GM21576 (cell line): ENCODE measurements at regions not wholly inside any gene's neighbourhood (a gene's known extent, or its start where the extent isn't known, plus 50 kb on each side); places are given as distances from the start of the nearest gene placed in this dataset.

ENCODE experiments used
- ATAC-seq: cut with Tn5 transposase; IDR thresholded peaks from one replicate; pipeline ENCODE4 v1.9.1; 2021; ENCODE audit warnings: mild to moderate bottlenecking, moderate library complexity; ENCODE audit not compliant: unreplicated experiment

DNA sequence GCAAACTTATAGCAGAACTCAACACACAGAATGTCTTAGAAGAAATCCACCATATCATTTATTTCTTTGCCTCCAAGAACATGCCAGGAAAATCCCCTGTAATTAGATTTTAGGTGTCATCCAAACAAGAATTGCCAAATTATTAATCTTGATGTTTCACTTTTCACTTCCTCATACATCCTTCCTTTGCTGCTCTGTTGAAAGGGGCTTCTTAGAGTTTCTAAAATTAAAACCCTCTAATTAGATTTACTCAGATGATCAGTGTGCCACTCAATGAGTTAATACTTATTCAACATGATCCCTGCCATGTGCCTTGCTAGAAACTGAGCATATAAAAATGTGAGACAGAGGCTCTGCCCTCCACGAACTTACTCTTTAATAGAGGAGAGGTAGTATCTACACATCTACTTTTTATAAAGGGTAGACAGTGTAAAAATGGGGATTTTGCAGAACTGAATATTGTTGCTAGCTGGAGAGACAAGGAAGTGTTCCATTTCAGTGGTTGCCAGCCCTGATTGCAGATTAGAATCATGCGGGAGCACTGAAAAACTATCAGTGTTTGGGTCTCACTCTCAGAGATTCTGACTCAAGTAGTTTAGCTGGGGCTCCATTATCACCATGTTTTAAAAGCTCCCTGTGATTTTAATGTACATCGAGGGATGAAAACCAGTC, 498.4 kb downstream of the TLE4 start:
- ATAC-seq, result no peak

DNA sequence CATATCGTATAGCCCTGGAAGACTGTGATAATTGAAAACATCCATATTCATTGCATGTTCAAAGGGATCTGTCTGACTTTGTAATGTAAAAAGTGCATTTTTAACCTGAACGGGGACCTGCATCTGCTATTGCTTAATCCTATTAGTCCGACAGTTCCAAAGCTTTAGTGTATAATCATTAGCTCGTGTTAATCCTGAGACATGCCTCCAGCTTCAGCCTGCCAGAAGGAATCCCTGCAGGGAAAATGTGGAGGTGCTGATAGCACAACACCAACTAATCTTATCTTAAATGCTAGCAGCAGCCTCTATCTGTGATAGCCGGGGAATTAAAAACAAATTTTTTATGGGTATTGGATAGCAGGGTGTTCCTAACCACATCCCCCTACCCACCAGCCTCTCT, 495.2 kb downstream of the TLE4 start:
- no peak for ATAC-seq

DNA sequence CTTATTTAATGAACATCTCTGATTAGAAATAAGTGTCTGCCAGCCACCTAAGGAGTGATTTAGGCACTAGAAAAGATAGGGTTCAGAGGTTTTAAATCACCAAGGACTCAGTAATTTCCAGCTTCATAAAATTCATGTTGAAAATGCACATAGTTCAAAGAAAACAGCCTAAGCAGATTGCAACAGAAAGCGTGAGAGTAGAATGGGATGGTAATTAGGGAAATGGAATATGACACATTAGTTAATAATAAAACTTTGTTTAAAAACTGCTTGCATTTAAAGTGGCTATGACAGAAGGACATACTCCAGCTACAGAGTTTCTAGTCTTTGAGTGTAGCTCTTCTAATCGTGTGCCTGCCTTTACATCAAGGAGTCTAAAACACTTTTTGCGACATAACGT, 490.8 kb downstream of the TLE4 start:
- ATAC-seq, result no peak

DNA sequence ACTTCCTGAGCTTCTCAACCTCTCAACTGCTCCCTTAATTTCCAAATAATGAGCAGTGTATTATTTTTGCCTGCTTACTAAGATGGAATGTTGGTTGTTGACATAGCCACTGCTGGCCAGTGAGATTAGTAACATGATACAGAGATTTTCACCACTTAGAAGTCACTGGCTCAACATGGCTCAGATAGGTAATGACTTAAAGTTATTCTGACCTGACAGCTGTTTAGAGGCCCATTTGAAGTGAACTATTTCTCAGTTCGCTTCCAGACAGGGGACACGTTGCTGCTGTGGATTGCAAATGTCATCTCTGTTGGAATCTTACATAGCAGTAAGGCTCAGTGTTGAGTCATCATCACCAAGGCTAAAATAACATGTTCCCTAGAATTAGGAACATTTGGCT, 490.2 kb downstream of the TLE4 start:
- ATAC-seq, result no peak

DNA sequence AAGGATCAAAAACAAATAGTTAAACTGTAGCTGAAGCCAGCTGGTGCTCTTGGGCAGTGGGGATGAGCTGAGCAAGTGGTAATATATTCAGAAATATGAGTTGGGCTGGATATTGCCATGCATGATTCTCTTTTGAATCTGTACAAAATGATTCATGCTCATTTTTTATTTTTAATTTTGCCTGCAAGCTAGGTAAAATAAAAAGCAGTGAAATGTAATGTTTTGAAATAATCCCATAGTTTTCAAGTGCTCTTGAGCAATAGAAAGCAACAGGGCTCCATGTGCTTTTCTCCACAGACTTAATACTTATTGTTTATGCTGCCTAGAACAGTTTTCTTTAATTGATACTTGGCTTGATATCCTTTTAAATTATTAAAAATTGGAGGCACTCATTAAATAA, 489.3 kb downstream of the TLE4 start:
- ATAC-seq, result no peak

DNA sequence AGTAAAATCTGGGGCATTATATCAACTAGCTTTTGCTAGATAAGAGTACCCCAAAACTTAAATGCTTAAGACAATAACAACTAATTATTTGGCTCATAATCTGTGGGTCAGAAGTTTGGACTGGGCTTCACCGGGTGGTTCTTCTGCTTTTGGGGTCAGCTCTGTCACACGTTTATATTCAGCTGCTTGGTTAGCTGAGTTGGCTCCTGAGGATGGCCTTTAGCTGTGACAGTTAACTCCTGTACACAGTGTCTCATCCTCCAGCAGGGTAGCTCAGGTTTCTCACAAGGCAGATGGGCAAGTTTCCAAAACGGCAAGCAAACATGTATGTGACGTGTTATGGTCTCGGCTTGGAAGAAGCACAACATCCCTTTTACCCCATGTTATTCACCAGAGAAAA, 488.2 kb downstream of the TLE4 start:
- no peak for ATAC-seq

DNA sequence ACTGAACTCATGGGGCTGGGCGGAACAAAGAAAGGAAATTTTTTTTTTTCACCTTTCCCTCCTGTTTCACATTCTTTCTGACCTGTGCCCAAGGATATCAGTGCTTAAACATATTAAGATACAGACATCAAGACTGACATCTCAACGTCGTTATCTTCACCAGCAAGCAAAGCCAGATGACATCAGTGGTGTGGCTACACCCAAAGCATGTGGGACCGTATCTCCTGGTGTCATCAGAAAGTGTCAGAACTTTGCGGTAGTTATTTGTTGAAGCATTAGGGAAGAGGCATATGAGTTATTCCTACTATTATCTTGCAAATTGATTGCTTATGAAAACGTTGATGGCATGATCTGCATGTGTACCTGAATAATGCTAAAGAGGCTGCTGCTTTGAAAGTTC, 487.4 kb downstream of the TLE4 start:
- no peak for ATAC-seq

DNA sequence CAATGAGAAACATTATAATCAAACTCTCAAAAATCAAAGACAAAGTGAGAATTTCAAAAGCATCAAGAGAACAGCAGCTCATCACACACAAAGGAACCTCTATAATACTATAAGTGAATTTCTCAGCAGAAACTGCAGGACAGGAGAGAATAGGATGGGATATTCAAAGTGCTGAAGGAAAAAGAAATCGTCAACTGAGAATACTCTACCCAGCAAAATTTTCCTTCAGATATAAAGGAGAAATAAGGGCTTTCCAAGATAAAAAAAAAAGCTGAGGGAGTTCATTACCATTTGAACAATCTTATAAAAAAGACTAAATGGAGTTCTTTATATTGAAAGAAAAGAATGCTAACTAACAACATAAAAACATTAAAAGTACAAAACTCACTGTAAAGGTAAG, 481.1 kb downstream of the TLE4 start:
- ATAC-seq, result no peak

DNA sequence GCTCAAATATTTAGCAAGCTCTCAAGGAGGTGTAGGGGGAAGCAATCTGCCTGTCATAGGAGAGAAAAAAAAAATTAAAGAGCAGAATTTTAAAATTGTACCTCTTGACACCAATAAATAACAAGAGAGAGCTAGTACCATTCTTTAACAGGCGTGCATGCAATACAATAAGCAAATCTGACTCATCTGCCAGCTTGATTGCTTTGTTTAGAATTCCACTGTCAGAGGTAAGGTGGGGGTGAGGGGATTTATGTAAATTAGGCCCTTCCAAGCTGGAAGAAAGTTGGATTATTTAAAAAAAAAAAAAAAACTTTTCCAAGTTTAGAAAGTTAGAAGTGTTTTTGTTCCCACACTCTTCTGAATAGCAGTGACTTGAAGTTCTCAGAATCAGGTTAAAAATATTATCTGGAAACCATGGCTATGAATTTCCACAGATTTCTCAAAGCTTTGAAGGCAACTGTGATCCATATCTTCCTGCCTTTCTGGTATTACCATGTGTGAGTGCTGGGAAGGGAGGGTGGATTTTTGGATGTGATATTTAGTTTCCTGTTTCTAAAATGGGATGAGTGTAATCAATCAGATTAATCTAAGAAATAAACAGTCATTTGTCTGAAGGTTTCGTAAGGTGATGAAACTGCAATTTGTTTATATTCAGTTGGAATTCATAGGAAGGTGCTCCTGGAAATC, 477.5 kb downstream of the TLE4 start:
- ATAC-seq, result no peak

DNA sequence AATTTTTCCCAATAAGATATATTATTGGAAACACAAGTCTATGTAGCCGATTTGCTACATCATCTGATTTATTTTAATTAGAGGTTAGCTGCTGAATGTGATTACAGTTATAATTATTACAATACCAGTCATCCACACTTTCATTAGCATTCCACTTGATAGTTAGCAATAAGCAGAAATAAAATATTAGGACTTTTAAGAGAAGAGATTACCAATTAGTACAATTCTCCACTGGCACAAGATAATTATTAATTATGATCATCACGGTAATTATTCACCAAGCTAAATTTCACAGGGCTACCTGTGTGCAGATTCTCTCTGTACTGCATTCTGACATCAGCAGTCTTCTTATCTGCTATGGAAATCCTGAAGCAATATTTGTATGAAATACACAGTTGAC, 474.7 kb downstream of the TLE4 start:
- no peak for ATAC-seq

DNA sequence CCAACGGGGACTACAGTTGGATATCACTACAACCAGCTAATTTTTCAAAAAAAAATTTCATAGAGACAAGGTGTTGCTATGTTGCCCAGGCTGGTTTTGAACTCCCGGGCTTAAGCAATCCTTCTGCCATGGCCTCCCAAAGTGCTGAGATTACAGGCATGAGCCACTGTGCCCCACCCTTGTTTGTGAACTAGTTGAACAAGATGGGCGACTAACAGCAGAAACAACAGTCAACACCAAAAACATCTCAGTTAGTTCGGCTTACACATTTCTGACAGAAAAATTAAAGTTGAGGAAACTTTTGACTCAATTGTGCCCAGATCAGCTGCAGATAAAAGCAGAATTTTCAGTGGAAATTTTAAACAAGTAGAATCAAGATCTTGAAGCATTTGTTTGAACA, 470.1 kb downstream of the TLE4 start:
- ATAC-seq, result no peak

DNA sequence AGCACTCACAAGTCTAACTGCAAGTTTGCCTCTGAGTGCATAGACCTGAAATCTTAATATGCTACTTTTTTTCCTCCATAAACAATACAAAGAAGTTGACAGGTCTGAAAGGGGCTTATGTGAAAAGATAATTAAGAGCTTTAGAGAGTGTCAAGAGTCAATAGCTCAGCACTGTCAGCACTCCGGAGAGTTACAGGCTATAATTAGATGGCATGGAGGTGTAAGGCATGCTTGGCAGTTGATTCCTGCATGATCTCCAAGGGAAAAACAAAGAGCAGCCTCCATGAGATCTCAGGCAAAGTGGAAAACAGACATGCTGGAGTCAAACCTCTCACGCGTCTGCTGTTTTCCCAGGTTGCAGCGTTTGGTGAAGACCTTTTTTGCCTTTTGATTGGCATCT, 468.7 kb downstream of the TLE4 start:
- ATAC-seq, result no peak

DNA sequence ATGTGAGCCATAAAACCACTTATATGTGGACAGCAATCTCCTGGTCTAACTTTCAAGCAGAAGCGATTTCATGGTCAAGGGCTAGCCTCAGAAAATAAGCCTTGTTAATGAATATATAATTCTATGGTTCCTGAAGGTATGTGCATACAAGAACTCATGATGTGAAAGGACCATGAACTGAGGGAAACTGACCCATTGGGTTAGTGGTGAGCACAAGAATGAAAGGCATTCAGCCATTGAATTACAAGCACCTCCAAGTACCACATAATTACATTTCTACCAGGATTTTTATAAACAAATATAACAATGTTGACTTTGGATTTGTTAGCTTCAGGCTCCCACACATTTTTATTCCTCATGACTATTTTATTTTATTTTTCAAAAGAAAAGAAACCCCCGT, 459.0 kb downstream of the TLE4 start:
- ATAC-seq, result no peak

DNA sequence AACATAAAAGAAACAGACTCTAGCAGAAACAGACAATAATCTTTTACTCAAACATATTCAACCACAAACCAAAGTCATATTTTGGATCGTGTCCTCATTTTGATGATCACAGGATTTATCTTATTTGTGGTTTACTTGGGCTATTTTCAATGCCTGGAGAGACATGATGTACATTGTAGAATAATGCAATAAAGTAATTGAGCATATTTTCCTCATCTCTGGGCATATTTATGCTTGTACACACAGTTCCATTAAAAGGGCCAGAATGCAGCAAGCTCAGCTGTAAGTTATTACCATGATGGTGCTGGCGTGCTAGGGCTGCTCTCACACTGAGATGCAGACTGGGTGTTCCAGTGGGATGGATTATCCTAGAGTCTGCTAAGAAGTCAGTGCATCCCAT, 456.7 kb downstream of the TLE4 start:
- ATAC-seq, result no peak

DNA sequence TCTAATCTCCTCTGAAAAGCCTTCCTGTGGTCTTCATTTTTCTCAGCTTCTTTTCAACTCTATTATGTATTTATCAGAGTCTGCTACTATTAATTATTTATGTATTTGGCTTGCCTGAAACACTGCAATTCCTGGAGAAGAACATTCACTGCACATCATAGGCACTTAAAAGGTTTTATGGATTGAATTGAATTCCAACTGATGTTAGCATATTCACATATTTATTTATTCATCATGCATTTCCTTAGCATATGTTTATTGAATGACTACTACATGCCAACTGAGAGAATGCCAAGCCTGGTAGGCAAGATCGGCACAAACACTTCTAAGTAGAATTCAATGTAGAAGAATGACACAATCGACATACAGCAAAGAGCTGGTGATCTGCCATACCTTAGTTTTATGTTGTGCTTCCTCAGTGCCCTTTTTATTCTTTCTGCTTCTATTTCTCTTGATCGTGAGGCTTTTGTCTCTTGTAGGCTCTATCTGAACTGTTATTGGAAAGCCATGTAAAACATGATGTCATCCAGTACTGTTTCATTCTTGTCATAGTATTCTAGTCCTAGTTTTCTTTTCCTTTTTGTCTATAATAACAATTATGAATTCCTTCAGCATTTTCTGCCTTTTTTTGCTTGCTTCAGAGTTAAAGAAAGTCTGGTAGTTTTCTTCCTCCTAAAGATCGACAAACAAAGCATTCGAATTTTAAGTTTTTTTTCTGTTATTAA, 454.2 kb downstream of the TLE4 start:
- no peak for ATAC-seq

DNA sequence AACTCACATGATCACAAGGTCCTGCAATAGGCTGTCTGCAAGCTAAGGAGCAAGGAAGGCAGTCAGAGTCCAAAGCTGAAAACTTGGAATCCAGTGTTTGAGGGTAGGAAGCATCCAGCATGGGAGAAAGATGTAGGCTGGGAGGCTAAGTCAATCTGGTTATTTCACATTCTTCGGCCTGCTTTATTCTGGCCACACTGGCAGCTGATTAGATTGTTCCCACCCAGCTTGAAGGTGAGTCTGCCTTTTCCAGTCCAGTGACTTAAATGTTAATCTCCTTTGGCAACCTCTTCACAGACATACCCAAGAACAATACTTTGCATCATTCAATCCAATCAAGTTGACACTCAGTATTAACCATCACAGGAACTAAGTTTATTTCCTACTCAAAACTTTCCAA, 453.4 kb downstream of the TLE4 start:
- ATAC-seq, result no peak

DNA sequence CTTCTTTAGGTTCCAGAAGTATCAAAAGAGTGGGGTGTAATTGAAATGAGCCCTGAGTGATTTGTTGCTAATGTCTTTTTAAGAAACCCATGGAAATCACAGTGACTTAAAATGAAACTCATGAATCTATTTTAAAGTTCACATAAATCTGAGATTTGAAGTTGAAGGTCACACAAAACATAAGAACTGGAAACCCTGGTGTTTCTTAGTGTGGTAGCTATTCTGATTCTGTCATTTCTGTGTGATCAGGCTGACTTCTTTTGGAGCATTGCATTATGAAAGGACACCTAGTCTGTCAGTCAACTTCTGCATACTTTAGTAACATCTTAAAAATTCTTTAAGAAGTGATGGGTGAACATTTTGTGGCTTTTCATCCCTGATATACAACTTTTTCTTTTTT, 448.8 kb downstream of the TLE4 start:
- no peak for ATAC-seq

DNA sequence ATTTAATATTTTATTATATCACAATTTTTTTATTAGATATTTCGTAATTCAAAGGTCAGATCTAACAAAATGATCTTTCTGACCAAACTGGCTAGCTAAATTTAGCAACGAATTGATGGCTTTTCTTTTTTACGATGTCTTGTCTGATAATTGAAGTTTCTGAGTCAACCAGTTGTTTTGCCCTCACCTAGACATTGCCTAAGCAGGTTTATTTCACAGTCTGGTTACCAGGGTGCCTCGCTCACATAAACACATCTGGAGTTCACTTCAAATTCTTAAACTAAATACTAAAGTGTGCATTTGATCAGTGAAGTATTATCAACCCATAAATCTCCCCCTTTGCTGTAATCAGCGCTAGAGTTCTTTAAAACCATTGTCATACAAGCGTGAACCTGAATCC, 448.3 kb downstream of the TLE4 start:
- no peak for ATAC-seq

DNA sequence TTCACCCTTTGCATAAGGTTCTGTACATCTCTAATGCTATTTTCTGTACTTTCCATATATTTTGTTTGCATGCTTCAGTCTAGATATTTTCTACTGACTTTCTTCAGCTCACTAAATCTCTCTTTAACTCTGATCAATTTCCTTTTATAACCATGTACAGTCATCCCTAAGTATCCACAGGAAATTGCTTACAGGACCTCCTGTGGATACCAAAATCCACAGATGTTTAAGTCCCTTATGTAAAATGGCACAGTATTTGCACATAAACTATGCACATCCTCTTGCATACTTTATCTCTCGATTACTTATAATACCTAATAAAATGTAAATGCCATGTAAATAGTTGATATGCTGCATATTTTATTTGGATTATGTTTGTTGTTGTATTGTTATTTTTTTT, 442.1 kb downstream of the TLE4 start:
- no peak for ATAC-seq

DNA sequence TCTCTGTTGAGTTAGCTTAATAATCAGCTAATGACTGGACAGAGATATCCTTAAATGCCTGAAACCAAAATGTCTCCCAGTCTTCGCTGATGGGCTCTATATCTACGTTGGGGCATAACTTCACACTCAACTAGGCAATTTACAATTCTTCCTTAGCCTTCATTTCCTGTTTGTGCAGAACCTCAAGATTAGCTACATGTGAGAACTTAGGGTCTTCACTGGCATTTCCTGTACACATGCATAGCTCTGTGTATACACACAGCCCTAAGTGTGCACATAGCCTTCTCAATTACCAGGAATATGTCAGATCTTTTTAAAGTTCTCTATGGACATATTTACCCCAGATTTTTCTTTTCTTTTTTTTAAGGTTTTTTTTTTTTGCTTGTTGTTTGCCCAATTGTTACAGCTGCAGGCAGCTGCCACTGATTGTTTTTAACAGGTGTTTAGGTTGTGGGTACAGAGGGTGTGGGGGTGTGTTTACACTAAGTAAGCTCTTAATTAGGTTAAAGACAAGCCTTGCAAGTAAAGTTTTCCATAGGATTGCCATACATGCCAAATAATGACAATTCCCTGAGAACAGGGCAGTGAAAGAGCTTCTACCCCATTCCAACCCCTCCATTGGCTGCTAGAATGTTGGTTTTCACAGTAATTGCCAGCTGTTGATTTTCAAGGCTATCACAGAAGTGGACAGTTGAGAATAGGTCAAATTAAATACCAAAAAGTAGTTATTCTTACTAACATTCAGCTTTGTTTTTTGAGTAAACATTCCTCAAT, 441.0 kb downstream of the TLE4 start:
- ATAC-seq, result no peak

DNA sequence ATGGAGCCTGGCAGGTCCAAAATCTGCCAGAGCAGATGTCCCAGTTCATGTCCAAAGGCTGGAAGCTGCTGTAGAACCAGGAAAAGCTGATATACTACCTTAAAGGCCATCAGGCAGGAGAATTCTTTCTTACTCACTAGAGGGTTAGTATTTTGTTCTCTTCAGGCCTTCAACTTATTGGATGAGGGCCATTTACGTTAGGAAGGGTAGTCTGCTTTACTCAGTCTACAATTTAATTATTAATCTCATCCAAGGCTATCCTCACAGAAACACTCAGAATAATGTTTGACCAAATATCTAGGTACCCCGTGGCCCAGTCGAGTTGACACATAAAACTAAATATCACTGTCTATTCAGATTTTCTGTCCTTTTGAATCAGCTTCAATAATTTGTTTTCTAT, 437.4 kb downstream of the TLE4 start:
- no peak for ATAC-seq

DNA sequence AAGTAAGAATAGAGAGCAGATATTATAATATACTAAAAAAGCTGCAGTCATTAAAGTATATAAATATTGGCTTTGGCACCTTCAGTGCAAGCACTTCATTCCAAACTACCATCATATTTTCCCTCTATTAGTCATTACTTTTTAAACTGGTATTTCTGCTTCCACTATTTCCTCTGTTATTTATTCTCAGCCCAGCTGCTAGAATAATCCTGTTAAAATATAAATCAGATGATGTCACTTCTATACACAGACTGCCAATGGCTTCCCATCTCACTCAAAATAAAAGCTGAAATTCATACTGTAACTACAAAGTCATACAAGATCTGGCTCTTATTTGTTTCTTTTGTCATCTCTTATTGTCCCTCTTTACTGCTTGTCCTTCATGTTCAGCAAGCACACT, 432.9 kb downstream of the TLE4 start:
- ATAC-seq, result no peak
